ENCODE measurements at regions not wholly inside any gene's neighbourhood (a gene's known extent, or its start where the extent isn't known, plus 50 kb on each side); places are given as distances from the start of the nearest gene placed in this dataset.

DNA sequence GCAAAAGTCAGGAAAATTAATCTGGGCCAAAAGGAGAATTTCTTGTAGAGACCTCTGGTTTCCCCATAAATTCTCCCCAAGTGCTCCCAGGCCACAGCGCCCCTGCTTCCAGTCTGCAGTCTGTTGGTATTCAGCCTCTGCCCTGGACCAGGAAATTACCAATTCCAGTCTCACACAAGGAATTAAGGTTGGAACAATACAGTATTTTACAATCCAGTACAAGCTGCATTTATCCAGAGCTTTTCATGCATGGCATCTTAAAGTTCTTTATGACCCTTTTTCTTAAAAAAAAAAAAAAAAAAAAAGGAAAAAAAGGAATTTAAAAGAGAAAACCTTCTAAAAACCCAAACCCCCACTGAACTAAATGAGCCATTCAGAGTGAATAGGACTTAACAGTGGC lies 139.6 kb upstream of the RANBP3L start:
- H3K27ac ChIP-seq: no peak overlapping the region
- in situ Hi-C loops (cut with MboI; ENCODE audit: low pct_unique_long_range_greater_than_20kb in 2 of 9, low sequenced_read_pairs in 9 of 9, unreplicated experiment in 9 of 9): no loop called here
- no peak overlapping the region for H3K4me3 ChIP-seq
- WGBS, 10 experiments: 80 to 100% (median 100%) methylated on average over 1 of the region's 1 CpG; no CpG with 5 or more reads in 3 of the 10 experiments
- ATAC-seq (replicated peaks in 6 of 8): peak in 5 of 8 experiments; percentile 28 to 72 (median 53)
- peaks cover 9 to 15% of the 10 kb centered on the region in 2 donors for H3K4me1 ChIP-seq (replicated peaks in 1 of 2)

DNA sequence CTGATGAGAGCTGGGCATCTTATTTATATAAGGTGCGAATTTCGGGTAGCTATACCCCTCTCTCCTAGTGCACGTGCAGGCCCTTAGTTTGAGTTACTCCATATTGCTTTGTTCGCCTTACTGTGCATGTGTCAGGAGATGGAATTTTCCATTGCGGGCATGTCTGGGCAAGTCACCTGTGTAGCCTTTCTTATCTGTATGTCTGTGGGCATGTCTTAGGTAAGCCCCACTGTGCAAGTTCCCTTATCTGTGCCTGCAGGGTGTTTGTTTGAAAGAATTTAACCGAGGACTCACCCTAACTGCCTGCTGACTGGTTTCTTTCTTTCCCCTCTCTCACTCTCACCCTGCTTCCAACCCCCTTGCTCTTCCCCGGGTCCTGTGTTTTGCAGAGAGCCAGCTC lies 140.7 kb upstream of the RANBP3L start:
- WGBS, 10 experiments: 60 to 100% (median 83%) methylated on average over 1 to 7 of the region's 7 CpGs; no CpG with 5 or more reads in 2 of the 10 experiments
- Histone ChIP-seq H3K4me1 (replicated peaks in 1 of 2) (peaks cover 9 to 15% of the 10 kb centered on the region in 2 donors), H3K27ac (no peak overlapping the region), H3K4me3 (no peak overlapping the region)
- in situ Hi-C loops (cut with MboI; ENCODE audit: low pct_unique_long_range_greater_than_20kb in 2 of 9, low sequenced_read_pairs in 9 of 9, unreplicated experiment in 9 of 9): no loop called here
- ATAC-seq (replicated peaks in 6 of 8): peak in 1 of 8 experiments; percentile 64

DNA sequence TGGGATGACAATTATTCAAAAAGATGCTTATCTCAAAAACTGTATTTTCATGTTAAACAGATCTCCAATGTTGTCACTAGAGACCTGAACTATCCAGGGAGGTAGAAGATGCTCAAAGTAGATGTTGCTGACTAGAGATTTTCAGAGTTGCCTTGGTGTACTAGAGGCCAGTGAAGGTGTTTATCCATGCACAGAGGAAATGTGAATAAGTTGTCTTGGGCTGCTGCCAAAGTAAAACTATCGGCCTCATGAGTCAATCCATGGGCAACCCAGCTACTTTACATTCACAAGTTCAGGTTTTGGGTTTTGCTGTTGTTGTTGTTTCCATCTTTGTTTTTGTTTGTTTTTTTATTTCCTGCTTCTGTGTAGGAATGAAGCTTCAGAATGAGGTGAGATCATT lies 141.1 kb upstream of the RANBP3L start:
- Histone ChIP-seq H3K4me3 (no peak overlapping the region), H3K4me1 (replicated peaks in 1 of 2) (peaks cover 9 to 15% of the 10 kb centered on the region in 2 donors), H3K27ac (no peak overlapping the region)
- in situ Hi-C loops (cut with MboI; ENCODE audit: low pct_unique_long_range_greater_than_20kb in 2 of 9, low sequenced_read_pairs in 9 of 9, unreplicated experiment in 9 of 9): no loop called here
- 0 to 100% (median 45%) methylated on average over 1 of the region's 1 CpG; no CpG with 5 or more reads in 2 of the 10 experiments for WGBS, 10 experiments
- peak in 4 of 8 experiments; percentile 3 to 84 (median 38) for ATAC-seq (replicated peaks in 6 of 8)

DNA sequence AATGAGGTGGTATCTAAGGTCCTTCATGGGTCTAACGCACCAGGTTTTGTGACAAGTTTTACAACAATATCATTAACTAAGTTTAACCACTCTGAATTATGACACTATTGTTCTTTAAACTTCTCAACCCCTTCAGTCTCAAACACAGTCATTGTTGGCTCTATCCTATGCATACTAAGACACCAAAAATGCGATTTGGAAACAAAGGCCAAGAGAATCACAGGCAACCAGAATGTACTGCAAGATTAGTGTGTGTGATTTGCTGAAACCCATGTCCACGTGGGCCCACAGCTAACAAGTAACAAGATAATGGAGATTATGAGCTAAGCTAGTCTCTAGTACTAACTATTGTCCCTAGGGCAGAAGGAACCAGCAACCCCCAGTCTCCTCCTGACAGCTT lies 142.2 kb upstream of the RANBP3L start:
- ATAC-seq (replicated peaks in 6 of 8): no peak
- in situ Hi-C loops (cut with MboI; ENCODE audit: low pct_unique_long_range_greater_than_20kb in 2 of 9, low sequenced_read_pairs in 9 of 9, unreplicated experiment in 9 of 9): no loop called here
- Histone ChIP-seq H3K4me3 (no peak overlapping the region), H3K4me1 (replicated peaks in 1 of 2) (peaks cover 9 to 14% of the 10 kb centered on the region in 2 donors), H3K27ac (no peak overlapping the region)
- 0 to 100% (median 90%) methylated on average over 1 to 3 of the region's 3 CpGs; no CpG with 5 or more reads in 1 of the 10 experiments for WGBS, 10 experiments

DNA sequence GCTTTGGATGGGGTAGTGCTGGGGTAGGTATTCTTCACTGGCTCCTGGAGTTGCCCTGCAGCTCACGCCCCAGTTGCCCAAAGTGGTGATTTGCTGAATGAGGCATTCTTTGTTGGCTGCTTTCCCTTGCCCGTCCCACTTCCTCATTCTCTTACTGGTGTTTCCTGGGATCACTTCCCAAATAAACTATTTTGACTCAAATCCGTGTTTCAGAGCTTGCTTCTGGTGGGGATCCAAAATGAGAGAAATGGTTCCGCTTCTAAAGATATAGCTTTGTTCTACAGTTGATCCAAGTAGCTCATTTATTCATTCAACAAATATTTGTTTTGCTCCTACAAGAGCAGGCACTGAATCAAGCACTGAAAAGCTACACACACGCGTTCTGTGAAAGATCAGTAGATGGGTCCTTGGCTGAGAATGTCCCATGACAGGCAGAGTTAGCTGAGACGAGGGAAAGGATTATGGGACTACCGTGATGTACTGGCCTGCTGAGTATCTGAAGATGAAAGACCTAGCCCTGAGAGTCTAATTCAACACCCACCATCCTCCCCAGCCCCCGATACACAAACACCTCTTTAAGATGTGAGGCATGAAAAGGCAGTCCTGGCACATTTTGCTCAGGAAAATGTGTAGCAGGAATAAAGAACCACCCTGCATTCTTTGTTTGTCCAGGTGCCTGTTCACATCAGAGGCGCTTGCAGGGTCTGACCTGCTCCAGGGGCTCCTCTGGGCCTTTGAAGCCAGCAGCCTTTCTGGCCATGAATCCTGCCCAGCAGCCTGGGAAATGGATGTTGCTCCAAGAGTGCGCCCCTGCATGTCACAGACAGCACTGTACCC lies 143.1 kb upstream of the RANBP3L start:
- in situ Hi-C loops (cut with MboI; ENCODE audit: low pct_unique_long_range_greater_than_20kb in 2 of 9, low sequenced_read_pairs in 9 of 9, unreplicated experiment in 9 of 9): no loop called here
- H3K4me3 ChIP-seq: no peak overlapping the region
- no peak overlapping the region for H3K27ac ChIP-seq
- H3K4me1 ChIP-seq (replicated peaks in 1 of 2): peaks cover 5 to 9% of the 10 kb centered on the region in 2 donors
- ATAC-seq (replicated peaks in 6 of 8): peak in 2 of 8 experiments; percentile 15 to 84
- 30 to 100% (median 82%) methylated on average over 2 to 8 of the region's 11 CpGs; no CpG with 5 or more reads in 2 of the 10 experiments for WGBS, 10 experiments

DNA sequence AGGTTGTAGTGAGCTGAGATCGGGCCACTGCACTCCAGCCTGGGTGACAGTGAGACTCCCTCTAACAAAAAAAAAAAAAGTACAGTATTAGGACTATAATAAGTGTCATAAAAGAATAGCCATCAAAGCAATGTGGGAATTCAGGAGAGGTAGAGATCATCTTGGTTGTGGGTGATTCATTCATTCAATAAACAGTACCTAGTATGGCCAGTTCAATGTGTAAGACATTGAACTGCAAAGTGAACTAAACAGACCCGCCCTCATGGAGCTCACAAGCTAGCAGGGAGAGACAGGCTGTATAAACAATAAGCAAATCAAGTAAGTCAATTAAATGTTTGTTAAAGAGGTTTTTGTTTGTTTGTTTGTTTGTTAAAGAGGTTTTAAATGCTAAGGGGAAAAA lies 146.1 kb upstream of the RANBP3L start:
- in situ Hi-C loops (cut with MboI; ENCODE audit: low pct_unique_long_range_greater_than_20kb in 2 of 9, low sequenced_read_pairs in 9 of 9, unreplicated experiment in 9 of 9): no loop called here
- H3K27ac ChIP-seq: no peak overlapping the region
- H3K4me1 ChIP-seq (replicated peaks in 1 of 2): no peaks in the 10 kb centered on the region
- ATAC-seq (replicated peaks in 6 of 8): peak in 1 of 8 experiments; percentile 18
- H3K4me3 ChIP-seq: no peak overlapping the region
- 50 to 100% (median 94%) methylated on average over 1 of the region's 2 CpGs; no CpG with 5 or more reads in 4 of the 10 experiments for WGBS, 10 experiments

DNA sequence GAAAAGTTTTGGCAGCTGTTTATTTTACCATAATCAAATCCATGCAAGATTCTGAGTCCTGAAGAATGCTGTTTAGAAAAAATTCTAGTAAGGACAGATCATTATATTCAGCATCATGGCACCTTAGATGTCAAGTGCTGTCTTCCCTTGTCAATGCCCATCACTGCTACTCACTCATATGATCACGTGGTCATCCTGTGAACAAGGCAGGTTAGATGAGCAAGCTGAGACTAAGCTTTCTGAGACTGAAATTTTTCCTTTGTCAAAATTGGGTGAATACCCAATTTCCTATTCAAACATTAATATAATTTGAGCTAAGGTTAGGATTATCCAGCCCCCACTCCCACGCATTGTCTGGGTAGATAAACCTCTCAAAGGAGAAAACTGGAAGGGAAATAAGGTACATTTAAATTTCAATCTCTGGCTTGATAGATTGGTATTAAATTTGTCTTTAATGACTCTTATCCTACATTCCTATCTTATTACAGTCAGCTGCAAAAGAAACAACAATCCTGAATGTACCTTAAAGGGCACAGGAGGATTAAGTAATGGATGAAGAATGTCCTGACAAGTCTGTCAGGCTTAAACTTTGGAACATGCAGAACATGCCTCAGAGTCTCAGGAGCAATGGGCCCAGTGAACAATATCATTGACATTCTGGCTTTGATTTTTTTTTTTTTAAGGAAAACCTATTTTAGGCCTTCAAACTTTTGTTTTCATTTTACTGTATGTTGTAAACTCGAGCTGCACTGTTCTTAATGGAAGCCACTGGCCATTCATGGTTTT lies 148.7 kb upstream of the RANBP3L start:
- WGBS, 10 experiments: 39 to 100% (median 62%) methylated on average over 1 to 3 of the region's 3 CpGs
- in situ Hi-C loops (cut with MboI; ENCODE audit: low pct_unique_long_range_greater_than_20kb in 2 of 9, low sequenced_read_pairs in 9 of 9, unreplicated experiment in 9 of 9): no loop called here
- ATAC-seq (replicated peaks in 6 of 8): no peak
- no peak overlapping the region for H3K27ac ChIP-seq
- H3K4me1 ChIP-seq (replicated peaks in 1 of 2): no peaks in the 10 kb centered on the region
- no peak overlapping the region for H3K4me3 ChIP-seq

DNA sequence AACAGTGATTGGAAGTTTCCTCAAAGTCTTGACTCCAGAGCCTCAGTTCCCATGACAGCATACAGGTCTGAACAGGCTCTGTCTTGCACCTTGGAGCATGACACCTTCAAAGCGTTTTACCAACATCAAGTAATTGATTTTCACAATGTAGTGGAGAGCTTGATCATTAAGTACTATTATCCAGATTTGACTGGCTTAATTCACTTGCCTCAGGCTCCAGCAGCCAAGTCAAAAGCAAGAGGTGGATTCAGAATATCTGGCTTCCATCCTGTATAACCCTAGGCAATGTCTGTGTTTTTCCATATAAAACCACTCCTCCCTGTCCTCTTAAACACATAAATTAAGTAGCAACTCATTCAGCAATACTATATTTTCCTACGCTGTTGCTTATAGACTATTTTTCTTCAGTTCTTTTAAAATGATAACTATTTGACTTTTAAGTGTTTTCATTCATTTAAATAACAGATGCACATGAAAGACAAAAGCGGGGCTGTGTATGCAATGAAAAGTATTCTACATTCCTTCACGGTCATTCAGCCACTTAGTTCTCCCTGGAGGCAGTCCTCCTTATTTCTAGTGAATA lies 150.8 kb upstream of the RANBP3L start:
- ATAC-seq (replicated peaks in 6 of 8): peak; percentile 34 to 96 (median 68)
- Histone ChIP-seq H3K4me3 (no peak overlapping the region), H3K27ac (no peak overlapping the region), H3K4me1 (replicated peaks in 1 of 2) (no peaks in the 10 kb centered on the region)
- WGBS, 10 experiments: 0 to 93% (median 61%) methylated on average over 1 to 4 of the region's 4 CpGs
- in situ Hi-C loops (cut with MboI; ENCODE audit: low pct_unique_long_range_greater_than_20kb in 2 of 9, low sequenced_read_pairs in 9 of 9, unreplicated experiment in 9 of 9): no loop called here

DNA sequence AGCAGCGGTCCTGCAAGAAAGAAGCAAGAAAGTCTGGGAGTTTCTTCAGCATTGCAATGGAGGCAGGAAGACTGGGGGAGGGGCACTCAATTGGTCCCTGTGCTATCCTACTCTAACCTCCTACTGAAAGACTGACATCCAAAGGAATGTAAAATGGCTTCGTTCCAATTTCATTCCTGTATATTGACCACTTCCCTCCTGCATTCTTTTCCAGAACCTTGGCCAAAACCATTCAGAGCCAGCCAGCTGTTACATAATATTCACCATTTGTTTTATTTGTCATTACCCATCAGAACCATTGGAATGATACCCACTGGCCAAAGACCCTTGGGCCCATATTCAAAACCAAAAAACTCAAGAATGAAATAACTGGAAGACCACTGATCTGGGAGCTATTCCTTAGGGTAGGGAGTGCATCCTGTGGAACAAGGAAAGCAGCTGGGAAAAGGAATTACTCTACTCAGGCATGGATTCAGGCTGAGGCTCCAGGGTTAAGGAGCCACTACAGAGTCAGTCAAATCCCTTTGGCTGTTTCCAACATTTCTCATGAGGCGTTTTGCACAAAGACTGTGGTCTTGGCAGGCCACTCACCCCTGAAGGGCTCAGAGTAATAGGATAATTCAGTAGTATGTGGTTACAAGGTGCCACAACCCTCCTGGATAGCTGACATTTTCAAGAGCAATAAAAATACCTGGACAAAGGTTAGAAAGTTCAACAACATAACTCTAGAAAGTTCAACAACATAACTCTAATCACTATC lies 148.7 kb upstream of the SLC1A3 start:
- WGBS, 10 experiments: 44 to 92% (median 85%) methylated on average over 1 to 3 of the region's 3 CpGs; no CpG with 5 or more reads in 2 of the 10 experiments
- in situ Hi-C loops (cut with MboI; ENCODE audit: low pct_unique_long_range_greater_than_20kb in 2 of 9, low sequenced_read_pairs in 9 of 9, unreplicated experiment in 9 of 9): no loop called here
- no peak for ATAC-seq (replicated peaks in 6 of 8)

DNA sequence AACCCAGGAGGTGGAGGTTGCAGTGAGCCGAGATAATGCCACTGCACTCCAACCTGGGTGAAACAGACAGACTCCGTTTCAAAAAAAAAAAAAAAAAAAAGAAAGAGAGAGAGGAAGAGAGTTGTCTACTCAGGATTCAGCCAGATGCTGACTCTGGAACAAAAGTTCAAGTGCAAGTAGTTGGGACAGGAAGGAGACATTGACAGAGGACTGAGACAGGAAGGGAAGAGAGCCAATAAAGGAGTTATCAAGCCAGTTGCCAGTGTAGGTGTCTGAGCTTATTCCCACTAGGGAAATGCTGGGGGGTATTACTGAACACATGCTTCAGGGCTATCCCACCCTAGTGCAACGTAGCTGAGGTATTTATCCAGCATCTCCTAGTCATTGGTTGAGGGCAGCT lies 147.7 kb upstream of the SLC1A3 start:
- 13 to 100% (median 60%) methylated on average over 1 to 3 of the region's 3 CpGs for WGBS, 10 experiments
- ATAC-seq (replicated peaks in 6 of 8): no peak
- no peaks in the 10 kb centered on the region for H3K4me1 ChIP-seq (replicated peaks in 1 of 2)

More for the DNA sequence above, 148.7 kb upstream of the SLC1A3 start:
- H3K4me3 ChIP-seq: no peak overlapping the region
- H3K27ac ChIP-seq: no peak overlapping the region
- no peaks in the 10 kb centered on the region for H3K4me1 ChIP-seq (replicated peaks in 1 of 2)

DNA sequence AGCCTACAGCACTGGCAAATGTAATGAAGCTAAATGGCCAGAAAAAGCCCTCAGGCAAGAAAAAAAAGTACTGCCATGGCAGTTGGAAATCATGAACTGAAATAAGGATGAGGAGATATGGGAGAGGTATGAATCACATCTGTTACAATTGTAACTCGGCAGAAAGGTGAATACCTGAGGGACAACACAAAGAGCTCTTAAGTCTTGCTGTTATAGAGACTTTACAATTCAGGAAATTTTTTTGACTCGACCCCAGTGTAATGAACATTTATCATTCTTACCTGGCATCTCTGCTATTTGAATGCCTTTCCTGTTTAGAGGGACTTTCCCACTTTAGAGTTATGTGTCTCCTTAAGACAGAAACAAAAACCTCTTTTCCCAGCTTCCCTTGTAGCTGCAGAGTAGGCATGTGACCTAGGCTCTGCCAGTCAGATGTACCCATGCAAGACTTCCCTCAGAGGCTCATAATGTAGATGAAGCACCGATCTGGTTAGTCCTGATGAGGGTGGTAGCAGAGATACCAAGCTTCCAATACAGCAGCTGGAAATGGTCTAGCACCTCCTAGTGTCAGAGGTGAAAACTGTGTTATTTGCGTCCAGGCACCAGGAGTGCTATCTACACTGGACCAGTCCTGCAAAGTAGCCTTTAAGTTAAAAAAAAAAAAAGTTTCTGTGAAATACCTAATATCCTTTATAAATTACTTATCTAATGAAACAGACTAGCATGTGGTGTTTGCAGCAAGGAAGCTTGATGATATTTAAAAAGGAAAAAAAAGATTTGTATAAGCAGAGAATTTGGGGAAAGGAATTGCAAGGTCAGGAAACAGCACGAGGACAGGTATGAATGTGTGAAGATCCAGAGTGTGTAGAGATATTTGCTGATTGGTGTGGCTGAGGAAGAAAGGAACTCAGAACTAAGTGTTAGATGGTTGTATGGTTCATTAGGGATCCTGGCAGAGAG lies 146.9 kb upstream of the SLC1A3 start:
- peak in 2 of 8 experiments; percentile 40 to 63 for ATAC-seq (replicated peaks in 6 of 8)
- Histone ChIP-seq H3K4me1 (replicated peaks in 1 of 2) (no peaks in the 10 kb centered on the region), H3K4me3 (no peak overlapping the region), H3K27ac (no peak overlapping the region)
- in situ Hi-C loops (cut with MboI; ENCODE audit: low pct_unique_long_range_greater_than_20kb in 2 of 9, low sequenced_read_pairs in 9 of 9, unreplicated experiment in 9 of 9): no loop called here
- WGBS, 10 experiments: 22 to 94% (median 70%) methylated on average over 1 to 5 of the region's 5 CpGs

More for the DNA sequence above, 147.7 kb upstream of the SLC1A3 start:
- Histone ChIP-seq H3K27ac (no peak overlapping the region), H3K4me3 (no peak overlapping the region)
- in situ Hi-C loops (cut with MboI; ENCODE audit: low pct_unique_long_range_greater_than_20kb in 2 of 9, low sequenced_read_pairs in 9 of 9, unreplicated experiment in 9 of 9): no loop called here

Data from motor neuron (in vitro differentiated cells).